GM12878 (cell line): ENCODE measurements at regions not wholly inside any gene's neighbourhood (a gene's known extent, or its start where the extent isn't known, plus 50 kb on each side); places are given as distances from the start of the nearest gene placed in this dataset.

Experiments
- ATAC-seq: fragments of 200-7000 bp; cut with Tn5 transposase; 3 replicates; pipeline ENCODE4 v1.9.1; 2020; ENCODE audit warnings: mild to moderate bottlenecking, moderate library complexity
- BruUV-seq: library from RNA; stranded (reverse); fragments of 400-500 nt; replicated peaks from 2 replicates; lab custom pipeline; 2021; lab: Mats Ljungman, UMichigan
- CTCF ChIA-PET: fragments of 300-600 bp; sonication (Branson Sonifier 250); formaldehyde crosslinking; extraction: SDS; loops from one replicate; lab custom pipeline; 2021; ENCODE audit warnings: inconsistent platforms; lab: Yijun Ruan, JAX
- POLR2A ChIA-PET: fragments of 350-600 bp; formaldehyde crosslinking; extraction: SDS; loops from one replicate; lab custom pipeline; 2021; ENCODE audit warnings: inconsistent platforms; lab: Charles Lee
- RAD21 ChIA-PET: fragments of 300-600 bp; sonication (Branson Sonifier 250); formaldehyde crosslinking; loops from one replicate; lab custom pipeline; 2023; ENCODE audit warnings: antibody characterized with exemption; ENCODE audit not compliant: unreplicated experiment; lab: Charles Lee
- SMC1A ChIA-PET: fragments of 300-600 bp; sonication (Branson Sonifier 250); formaldehyde crosslinking; loops from one replicate; lab custom pipeline; 2023; ENCODE audit not compliant: unreplicated experiment, uncharacterized antibody; lab: Charles Lee
- DNase-seq: peaks from one replicate; pipeline ENCODE4 v3.0.0-alpha.2; 2011; ENCODE audit warnings: low read depth, low spot score
- FAIRE-seq: peaks from 3 replicates; lab custom pipeline; 2011; peaks lifted over from hg19 to GRCh38; lab: Jason Lieb, UNC
- H2AFZ ChIP-seq: 2 replicates; pipeline ENCODE4 v1.6.0; 2011; ENCODE audit warnings: low read depth, low read length, control low read depth; ENCODE audit not compliant: control insufficient read depth
- H3K27ac ChIP-seq: 2 replicates; pipeline ENCODE4 v1.5.1; 2011; ENCODE audit warnings: control low read depth; ENCODE audit not compliant: control insufficient read depth, insufficient read depth
- H3K27me3 ChIP-seq, 2 experiments: replicated peaks in 1 of 2; 2 replicates each; pipeline versions ENCODE4 v1.6.0 to v1.6.1; 2011; ENCODE audit warnings: low read length in 1 of 2; ENCODE audit not compliant: control insufficient read depth in 2 of 2, insufficient read depth in 2 of 2
- H3K36me3 ChIP-seq, 2 experiments: 2 replicates each; pipeline ENCODE4 v1.5.1; 2011; ENCODE audit warnings: low read length in 1 of 2; ENCODE audit not compliant: control insufficient read depth in 2 of 2, insufficient read depth in 2 of 2
- H3K4me1 ChIP-seq: 2 replicates; pipeline ENCODE4 v1.6.1; 2011; ENCODE audit warnings: mild to moderate bottlenecking, low read length, moderate library complexity, mixed read lengths; ENCODE audit not compliant: control insufficient read depth, insufficient read depth
- H3K4me2 ChIP-seq: 2 replicates; pipeline ENCODE4 v1.6.0; 2011; ENCODE audit warnings: control low read depth; ENCODE audit not compliant: control insufficient read depth, insufficient read depth
- H3K4me3 ChIP-seq: fragments of 200-600 bp; sonication (generic); 2 replicates; pipeline ENCODE4 v1.5.1; 2016
- H3K79me2 ChIP-seq: 2 replicates; pipeline ENCODE4 v1.6.0; 2011; ENCODE audit warnings: low read length; ENCODE audit not compliant: control insufficient read depth, insufficient read depth
- H3K9ac ChIP-seq: 2 replicates; pipeline ENCODE4 v1.8.0; 2011; ENCODE audit warnings: low read length, control low read depth, mixed read lengths; ENCODE audit not compliant: control insufficient read depth, insufficient read depth
- H3K9me3 ChIP-seq: replicated peaks from 3 replicates; pipeline ENCODE4 v1.5.1; 2011; ENCODE audit warnings: mild to moderate bottlenecking, low read length; ENCODE audit not compliant: control insufficient read depth, insufficient read depth
- H4K20me1 ChIP-seq: 2 replicates; pipeline ENCODE4 v1.6.0; 2011; ENCODE audit not compliant: control insufficient read depth, insufficient read depth
- ATF7 ChIP-seq: fragments of 450-650 bp; IDR thresholded peaks from 2 replicates; pipeline ENCODE4 v1.6.1; 2016; ENCODE audit warnings: low read depth, mild to moderate bottlenecking
- HCFC1 ChIP-seq: fragments of 150-350 bp; IDR thresholded peaks from 2 replicates; pipeline ENCODE4 v1.6.1; 2014; ENCODE audit warnings: low read length
- KLF5 ChIP-seq: fragments of 450-650 bp; IDR thresholded peaks from 2 replicates; pipeline ENCODE4 v1.6.1; 2014; ENCODE audit warnings: mild to moderate bottlenecking; ENCODE audit not compliant: partially characterized antibody
- MXI1 ChIP-seq: fragments of 150-350 bp; IDR thresholded peaks from 2 replicates; pipeline ENCODE4 v1.6.1; 2011; ENCODE audit warnings: low read depth, mild to moderate bottlenecking, inconsistent platforms, low read length, improper control_type of control experiment
- NFIC ChIP-seq: IDR thresholded peaks from 2 replicates; pipeline ENCODE4 v1.6.1; 2012; ENCODE audit warnings: low read depth, mild to moderate bottlenecking, inconsistent platforms, low read length, moderate library complexity
- RELB ChIP-seq: fragments of 450-650 bp; IDR thresholded peaks from 2 replicates; pipeline ENCODE4 v1.6.1; 2017; ENCODE audit warnings: low read depth, mild to moderate bottlenecking, moderate library complexity
- WGBS: methylation state at CpG from one replicate; pipeline ENCODE4 v1.1.6; 2016; ENCODE audit warnings: low lambda C conversion rate; ENCODE audit not compliant: insufficient replicate concordance, insufficient coverage; ENCODE audit errors: missing lambda C conversion rate; 5-methylcytosine and 5-hydroxymethylcytosine counted together
- in situ Hi-C: fragments of 300-500 bp; cut with MboI; formaldehyde crosslinking; loops from 9 replicates; pipeline ENCODE4 v1.14.3; 2018; ENCODE audit warnings: mixed read lengths
- intact Hi-C: fragments of 100-400 bp; cut with micrococcal nuclease; formaldehyde crosslinking; loops from one replicate; pipeline ENCODE4 v1.14.2; 2022; ENCODE audit not compliant: unreplicated experiment
- TF ChIP-seq, protein P1 (sequence below): fragments of 450-650 bp; IDR thresholded peaks from 2 replicates; pipeline ENCODE4 v1.6.1; 2017; ENCODE audit warnings: borderline replicate concordance

DNA sequence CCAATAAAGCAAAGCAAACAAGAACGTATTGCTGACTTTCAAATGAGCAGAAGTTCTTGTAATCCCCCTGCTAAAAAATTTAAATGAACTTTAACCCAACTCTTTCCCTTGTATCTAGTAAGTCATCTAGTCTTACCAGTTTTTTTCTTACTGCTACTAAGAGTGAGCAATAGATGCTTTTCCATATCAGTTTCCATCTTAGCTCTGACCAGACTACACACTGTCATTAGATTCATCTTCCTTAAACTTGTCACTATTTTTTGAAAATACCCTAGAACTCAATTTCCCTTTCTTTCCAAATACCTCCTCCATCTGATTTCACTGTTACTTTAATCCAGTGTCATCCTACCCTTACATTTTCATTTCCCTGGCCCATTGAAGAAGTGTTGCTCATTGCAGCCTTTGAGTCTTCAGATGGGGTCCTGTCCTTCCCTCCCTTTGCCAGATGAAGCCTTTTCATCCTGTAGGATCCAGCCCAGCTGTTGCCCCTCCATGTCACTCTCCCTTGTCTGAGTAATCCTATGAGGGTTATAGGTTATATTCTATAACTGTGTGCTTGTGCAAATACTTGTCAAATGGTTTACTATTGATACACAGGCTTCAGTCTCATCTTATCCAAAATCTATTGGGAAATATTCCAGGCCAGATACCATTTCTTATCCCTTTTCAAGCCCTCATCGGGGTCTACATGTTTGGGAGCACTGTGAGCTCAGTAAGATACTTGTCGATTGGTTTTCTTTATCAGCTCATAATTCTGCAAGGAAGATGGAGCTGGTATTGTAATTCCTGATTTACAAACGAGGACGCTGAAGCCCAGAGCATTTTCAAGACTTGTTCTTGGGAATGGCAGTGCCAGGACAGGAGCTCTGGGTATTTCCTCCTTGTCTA, 51.5 kb upstream of the ITGB1 start:
- RAD21 ChIA-PET, result interaction anchor here (0.7 to 1.4 kb wide), 14 partner anchors 9 to 1629 kb away, joined by 3 to 6 read pairs (median 4); partner anchors contain the start of gene CCDC7
- Histone ChIP-seq H3K36me3 (no peaks in the 10 kb centered on the region), H2AFZ (no peak overlapping the region), H3K9ac (no peak overlapping the region), H3K27me3 (peaks cover 0 to 2% of the 10 kb centered on the region in 2 experiments; a peak in 1 of 4 replicates), H3K27ac (no peak overlapping the region), H3K9me3 (no peaks in the 10 kb centered on the region), H3K4me3 (no peak overlapping the region), H4K20me1 (no peaks in the 10 kb centered on the region), H3K4me2 (no peak overlapping the region), H3K4me1 (0 out of 2 replicates have a peak, but pooled peaks cover 3% of the 10 kb centered on the region), H3K79me2 (no peaks in the 10 kb centered on the region)
- BruUV-seq, result no TSS peak
- intact Hi-C loops, result loop anchor here (2.0 to 5.0 kb wide), 2 partner anchors 359 to 637 kb away; no protein-coding TSS in a partner anchor
- DNase-seq (no peak), ATAC-seq (no peak), FAIRE-seq (no peak)
- TF ChIP-seq RELB, result no peak
- TF ChIP-seq MXI1, result no peak
- TF ChIP-seq, protein P1, sequence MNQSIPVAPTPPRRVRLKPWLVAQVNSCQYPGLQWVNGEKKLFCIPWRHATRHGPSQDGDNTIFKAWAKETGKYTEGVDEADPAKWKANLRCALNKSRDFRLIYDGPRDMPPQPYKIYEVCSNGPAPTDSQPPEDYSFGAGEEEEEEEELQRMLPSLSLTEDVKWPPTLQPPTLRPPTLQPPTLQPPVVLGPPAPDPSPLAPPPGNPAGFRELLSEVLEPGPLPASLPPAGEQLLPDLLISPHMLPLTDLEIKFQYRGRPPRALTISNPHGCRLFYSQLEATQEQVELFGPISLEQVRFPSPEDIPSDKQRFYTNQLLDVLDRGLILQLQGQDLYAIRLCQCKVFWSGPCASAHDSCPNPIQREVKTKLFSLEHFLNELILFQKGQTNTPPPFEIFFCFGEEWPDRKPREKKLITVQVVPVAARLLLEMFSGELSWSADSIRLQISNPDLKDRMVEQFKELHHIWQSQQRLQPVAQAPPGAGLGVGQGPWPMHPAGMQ, result no peak
- no peak for TF ChIP-seq ATF7
- TF ChIP-seq HCFC1, result no peak
- TF ChIP-seq KLF5, result no peak
- TF ChIP-seq NFIC, result no peak
- SMC1A ChIA-PET, result interaction anchor here (0.7 to 1.9 kb wide), 18 partner anchors 9 to 819 kb away, joined by 3 to 10 read pairs (median 3); no protein-coding TSS in a partner anchor
- CTCF ChIA-PET, result interaction anchor here (0.6 to 3.3 kb wide), 41 partner anchors 9 to 813 kb away, joined by 3 to 25 read pairs (median 4); no protein-coding TSS in a partner anchor
- 17% methylated on average over 5 of the region's 5 CpGs for WGBS
- in situ Hi-C loops, result loop anchor here (5.0 kb wide), 1 partner anchor 217 kb away; no protein-coding TSS in a partner anchor
- POLR2A ChIA-PET, result no interaction called here
